ENCODE measurements at regions not wholly inside any gene's neighbourhood (a gene's known extent, or its start where the extent isn't known, plus 50 kb on each side); places are given as distances from the start of the nearest gene placed in this dataset.

DNA sequence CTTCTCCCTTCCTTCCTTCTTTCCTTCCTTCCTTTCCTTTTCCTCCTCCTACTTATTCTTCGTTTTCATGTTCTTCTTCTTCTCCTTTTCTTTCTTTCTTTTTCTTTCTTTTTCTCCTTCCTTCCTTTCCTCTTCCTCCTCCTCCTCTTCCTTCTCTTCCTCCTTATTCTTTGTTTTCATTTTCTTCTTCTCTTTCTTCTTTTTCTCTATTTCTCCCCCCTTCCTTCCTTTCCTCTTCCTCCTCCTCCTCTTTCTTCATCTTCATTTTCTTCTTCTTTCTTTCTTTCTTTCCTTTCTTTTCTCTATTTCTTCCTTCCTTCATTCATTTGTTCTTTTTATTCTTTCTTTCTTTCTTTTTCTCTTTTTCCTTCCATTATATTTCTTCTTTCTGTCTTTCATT, 671.6 kb downstream of the IQCM start:
- 23 to 40% methylated on average over 1 of the region's 1 CpG for WGBS, 2 donors
- Histone ChIP-seq H3K4me3 (no peak overlapping the region), H3K27ac (no peak overlapping the region), H3K4me1 (no peaks in the 10 kb centered on the region), H3K27me3 (no peaks in the 10 kb centered on the region), H3K36me3 (no peaks in the 10 kb centered on the region), H3K9me3 (no peaks in the 10 kb centered on the region)
- intact Hi-C loops (cut with DNase I): no loop called here
- FAIRE-seq: no peak
- TF ChIP-seq, protein P1, sequence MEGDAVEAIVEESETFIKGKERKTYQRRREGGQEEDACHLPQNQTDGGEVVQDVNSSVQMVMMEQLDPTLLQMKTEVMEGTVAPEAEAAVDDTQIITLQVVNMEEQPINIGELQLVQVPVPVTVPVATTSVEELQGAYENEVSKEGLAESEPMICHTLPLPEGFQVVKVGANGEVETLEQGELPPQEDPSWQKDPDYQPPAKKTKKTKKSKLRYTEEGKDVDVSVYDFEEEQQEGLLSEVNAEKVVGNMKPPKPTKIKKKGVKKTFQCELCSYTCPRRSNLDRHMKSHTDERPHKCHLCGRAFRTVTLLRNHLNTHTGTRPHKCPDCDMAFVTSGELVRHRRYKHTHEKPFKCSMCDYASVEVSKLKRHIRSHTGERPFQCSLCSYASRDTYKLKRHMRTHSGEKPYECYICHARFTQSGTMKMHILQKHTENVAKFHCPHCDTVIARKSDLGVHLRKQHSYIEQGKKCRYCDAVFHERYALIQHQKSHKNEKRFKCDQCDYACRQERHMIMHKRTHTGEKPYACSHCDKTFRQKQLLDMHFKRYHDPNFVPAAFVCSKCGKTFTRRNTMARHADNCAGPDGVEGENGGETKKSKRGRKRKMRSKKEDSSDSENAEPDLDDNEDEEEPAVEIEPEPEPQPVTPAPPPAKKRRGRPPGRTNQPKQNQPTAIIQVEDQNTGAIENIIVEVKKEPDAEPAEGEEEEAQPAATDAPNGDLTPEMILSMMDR (IDR thresholded peaks at IDR 0.05): no peak
- DNase-seq: no peak
- ATAC-seq: no peak

DNA sequence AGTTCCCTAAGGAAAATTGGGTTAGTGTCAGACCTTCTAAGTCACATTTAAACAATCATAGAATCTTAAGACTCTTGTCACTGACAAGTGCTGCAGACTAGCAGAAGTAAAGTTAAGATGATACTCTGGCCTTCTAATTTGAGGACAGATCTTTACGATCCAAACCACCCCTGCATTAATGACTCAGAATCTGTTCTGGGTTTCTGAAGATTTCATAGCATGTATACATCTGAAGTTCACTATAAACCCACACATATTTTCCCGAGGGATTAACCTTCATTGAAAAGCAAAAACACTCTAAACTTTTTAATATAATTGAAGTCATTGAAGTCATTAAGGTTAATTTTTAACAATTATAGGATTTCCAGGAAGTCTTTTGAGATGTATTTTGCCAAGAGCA, 674.3 kb downstream of the IQCM start:
- Histone ChIP-seq H3K36me3 (no peaks in the 10 kb centered on the region), H3K27ac (no peak overlapping the region), H3K4me3 (no peak overlapping the region), H3K9me3 (no peaks in the 10 kb centered on the region), H3K4me1 (no peaks in the 10 kb centered on the region), H3K27me3 (no peaks in the 10 kb centered on the region)
- FAIRE-seq: no peak
- ATAC-seq: no peak
- WGBS, 2 donors: 43 to 44% methylated on average over 2 of the region's 2 CpGs
- intact Hi-C loops (cut with DNase I): no loop called here
- DNase-seq: no peak
- TF ChIP-seq, protein P1 (IDR thresholded peaks at IDR 0.05): no peak

DNA sequence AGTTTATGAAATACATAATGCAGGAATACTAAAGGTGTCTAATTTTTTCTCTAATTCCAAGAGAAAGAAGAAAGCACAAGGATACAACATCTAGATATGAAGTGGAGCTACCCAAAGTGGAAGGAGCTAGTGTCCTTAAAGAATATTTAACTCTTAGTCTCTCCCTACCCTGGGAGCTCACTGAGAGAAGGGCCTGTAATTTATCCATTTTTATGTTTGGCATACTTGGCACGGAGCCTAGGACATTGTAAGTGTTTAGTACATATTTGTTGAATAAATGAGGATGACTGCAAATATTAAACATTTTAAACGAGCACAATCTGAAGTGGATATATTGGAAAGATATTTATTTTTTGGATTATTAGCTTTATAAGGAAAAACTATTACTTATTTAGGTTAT, 674.8 kb downstream of the IQCM start:
- Histone ChIP-seq H3K36me3 (no peaks in the 10 kb centered on the region), H3K4me1 (no peaks in the 10 kb centered on the region), H3K27ac (no peak overlapping the region), H3K4me3 (no peak overlapping the region), H3K9me3 (no peaks in the 10 kb centered on the region), H3K27me3 (no peaks in the 10 kb centered on the region)
- ATAC-seq: no peak
- TF ChIP-seq, protein P1 (IDR thresholded peaks at IDR 0.05): no peak
- intact Hi-C loops (cut with DNase I): no loop called here
- WGBS, 2 donors: 14 to 25% methylated on average over 2 of the region's 2 CpGs
- no peak for DNase-seq
- no peak for FAIRE-seq

DNA sequence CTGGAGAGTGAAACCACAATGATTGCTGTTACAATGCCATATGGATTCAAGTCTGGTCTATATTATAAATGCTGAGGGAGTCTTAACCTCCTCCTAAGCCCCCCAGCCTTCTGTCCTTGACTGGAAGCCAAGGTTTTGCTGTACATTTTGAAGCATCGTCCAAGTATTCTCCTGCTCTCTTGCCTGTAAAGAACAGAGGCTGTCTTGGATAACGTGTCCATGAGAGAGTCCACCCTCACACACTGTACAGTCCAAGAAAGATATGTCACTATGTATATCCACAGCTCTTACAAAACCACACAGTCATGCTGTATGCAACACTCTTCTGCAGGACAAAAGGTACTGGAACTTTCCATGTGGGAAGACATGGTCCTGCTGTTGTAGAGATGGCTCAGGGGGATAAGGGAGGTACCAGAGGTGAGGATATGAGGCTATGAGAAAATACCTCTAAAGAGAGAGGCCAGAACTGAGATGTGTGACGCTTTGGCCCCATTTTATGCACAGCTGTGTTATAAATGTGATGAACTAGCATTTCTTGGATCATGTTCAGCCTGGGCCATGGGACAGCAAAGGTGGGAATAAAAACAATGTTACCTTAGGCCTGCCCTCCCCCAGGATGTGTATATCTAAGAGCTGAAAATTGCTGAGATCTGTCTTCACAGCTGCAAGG, 678.6 kb downstream of the IQCM start:
- Histone ChIP-seq H3K4me3 (no peak overlapping the region), H3K36me3 (no peaks in the 10 kb centered on the region), H3K4me1 (no peaks in the 10 kb centered on the region), H3K9me3 (no peaks in the 10 kb centered on the region), H3K27ac (no peak overlapping the region), H3K27me3 (no peaks in the 10 kb centered on the region)
- intact Hi-C loops (cut with DNase I): no loop called here
- DNase-seq: no peak
- TF ChIP-seq, protein P1 (IDR thresholded peaks at IDR 0.05): no peak
- no peak for ATAC-seq
- FAIRE-seq: no peak
- 48 to 69% methylated on average over 3 of the region's 3 CpGs for WGBS, 2 donors

DNA sequence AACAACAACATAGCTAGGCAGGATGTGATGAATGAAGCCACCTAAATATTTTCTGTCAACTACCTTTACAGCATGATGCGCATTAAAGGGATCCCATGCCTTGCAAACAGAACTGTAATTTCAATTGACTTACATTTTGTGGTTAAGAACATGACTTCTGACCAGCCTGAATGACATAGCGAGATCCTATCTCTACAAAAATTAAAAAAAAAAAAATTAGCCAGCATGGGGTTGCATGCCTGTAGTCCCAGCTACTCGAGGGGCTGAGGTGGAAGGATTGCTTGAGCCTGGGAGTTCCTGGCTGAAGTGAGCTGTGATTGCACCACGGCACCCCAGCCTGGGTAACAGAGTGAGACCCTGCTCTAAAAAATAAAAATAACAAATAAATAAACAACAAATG, 680.6 kb downstream of the IQCM start:
- DNase-seq: no peak
- Histone ChIP-seq H3K36me3 (no peaks in the 10 kb centered on the region), H3K9me3 (no peaks in the 10 kb centered on the region), H3K4me1 (no peaks in the 10 kb centered on the region), H3K27me3 (no peaks in the 10 kb centered on the region), H3K4me3 (no peak overlapping the region), H3K27ac (no peak overlapping the region)
- WGBS, 2 donors: 59 to 69% methylated on average over 4 of the region's 4 CpGs
- ATAC-seq: no peak
- intact Hi-C loops (cut with DNase I): no loop called here
- FAIRE-seq: no peak
- TF ChIP-seq, protein P1 (IDR thresholded peaks at IDR 0.05): no peak
